Right ventricle myocardium superior (tissue), 1 donor: ENCODE measurements at regions not wholly inside any gene's neighbourhood (a gene's known extent, or its start where the extent isn't known, plus 50 kb on each side); places are given as distances from the start of the nearest gene placed in this dataset.

ENCODE experiments used
- ATAC-seq: fragments of 200-7000 bp; cut with Tn5 transposase; one replicate; pipeline ENCODE4 v1.9.1; 2020; ENCODE audit warnings: mild to moderate bottlenecking; ENCODE audit not compliant: poor library complexity
- DNase-seq: peaks from one replicate; pipeline ENCODE4 v3.0.0-alpha.2; 2020
- intact Hi-C: fragments of 100-400 bp; cut with DNase I; formaldehyde crosslinking; loops from one replicate; pipeline ENCODE4 v1.11.2; 2022
- donor health status: DM: no; HTN: yes; CAD: no; lungs with severe emphysema.

DNA sequence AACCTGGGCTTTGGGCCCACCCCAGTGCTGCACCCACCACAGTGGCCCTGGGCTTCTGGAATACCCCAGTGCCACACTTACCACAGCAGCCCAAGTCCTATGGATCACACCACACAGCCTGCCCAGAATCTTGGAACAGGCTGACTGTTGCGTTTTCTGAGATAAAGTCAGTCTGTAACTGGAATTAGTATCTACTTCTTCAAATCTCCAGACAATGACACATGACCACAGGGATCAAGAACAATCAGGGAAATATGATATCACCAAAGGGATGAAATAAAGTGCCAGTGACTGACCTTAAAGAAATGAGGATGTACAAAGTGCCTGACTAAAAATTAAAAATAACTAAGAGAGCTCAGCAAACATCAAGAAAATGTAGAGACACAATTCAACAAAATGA is 239.7 kb upstream of the PLD5 start:
- DNase-seq, result no peak
- no peak for ATAC-seq
- intact Hi-C loops, result no loop called here

DNA sequence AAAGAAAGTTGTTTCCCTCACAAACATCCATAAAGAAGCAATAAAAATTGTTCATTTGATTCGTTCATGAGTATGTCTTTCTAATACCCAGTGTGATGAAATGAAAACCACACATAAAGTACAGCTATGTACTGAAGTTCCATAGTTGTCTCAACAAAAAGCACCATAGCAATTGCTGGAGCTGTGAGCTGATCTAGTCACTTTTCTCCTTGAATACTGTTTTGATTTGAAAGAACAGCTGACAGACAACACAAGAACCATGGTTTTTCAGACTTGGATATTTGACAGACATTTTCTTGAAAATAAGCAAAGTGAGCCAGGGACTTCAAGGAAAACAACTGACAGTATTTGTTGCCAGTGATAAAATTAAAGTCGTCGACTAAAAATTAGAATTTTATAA is 237.1 kb upstream of the PLD5 start:
- intact Hi-C loops, result no loop called here
- no peak for ATAC-seq
- DNase-seq, result no peak

DNA sequence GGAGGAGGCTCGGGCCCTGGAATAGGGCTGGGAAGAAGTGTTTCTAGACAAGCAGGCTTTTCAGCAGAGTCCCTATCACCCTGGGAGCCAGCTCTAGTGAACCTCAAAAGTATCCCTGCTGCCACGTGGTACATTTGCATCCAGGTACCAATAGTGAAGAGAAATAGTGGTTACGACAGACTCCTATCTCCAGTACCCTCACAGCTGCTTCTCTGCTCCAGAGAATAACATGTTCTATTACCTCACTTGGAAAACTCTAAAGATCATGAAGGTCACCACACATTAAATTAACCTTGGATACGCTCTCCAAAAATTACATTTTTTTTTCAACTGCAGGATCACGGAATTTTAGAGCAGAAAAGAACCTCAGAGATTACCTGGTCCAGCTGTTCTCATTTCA is 230.4 kb upstream of the PLD5 start:
- intact Hi-C loops, result no loop called here
- ATAC-seq, result no peak
- no peak for DNase-seq

DNA sequence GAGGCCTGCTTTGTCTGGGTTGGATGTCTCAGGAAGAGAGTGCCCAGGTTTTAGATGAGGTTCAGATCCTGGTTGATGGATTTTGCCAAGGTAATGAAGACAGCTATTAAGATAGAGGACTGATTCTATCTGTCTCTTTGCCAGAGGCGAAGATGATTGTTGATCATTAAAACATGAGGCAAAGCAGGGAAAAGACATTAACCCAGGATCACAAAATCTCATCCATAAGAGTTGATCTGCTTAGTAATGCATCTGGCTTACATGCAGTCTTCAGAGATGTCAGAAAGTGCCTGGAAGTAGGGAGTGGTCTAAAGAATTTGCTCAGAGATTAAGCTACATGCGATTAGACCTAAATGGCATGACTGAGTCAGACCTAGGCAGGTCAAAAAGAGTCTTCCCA is 229.6 kb upstream of the PLD5 start:
- intact Hi-C loops, result no loop called here
- no peak for ATAC-seq
- DNase-seq, result no peak

DNA sequence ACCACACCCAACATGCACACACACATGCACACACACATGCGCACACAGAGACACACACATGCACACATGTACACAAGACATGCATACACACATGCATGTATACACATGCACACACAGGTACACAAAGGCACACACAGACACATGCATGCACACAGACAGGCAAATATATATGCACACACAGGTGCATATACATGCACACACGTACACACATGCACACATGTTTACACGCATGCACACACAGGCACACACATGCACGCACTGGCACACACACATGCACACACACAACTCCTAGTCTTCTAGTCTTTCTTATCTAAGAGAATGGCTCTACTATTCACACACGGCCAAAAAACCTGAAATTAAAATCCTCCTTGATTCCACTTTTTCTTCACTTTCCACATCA is 222.7 kb upstream of the PLD5 start:
- intact Hi-C loops, result no loop called here
- no peak for ATAC-seq
- DNase-seq, result no peak

DNA sequence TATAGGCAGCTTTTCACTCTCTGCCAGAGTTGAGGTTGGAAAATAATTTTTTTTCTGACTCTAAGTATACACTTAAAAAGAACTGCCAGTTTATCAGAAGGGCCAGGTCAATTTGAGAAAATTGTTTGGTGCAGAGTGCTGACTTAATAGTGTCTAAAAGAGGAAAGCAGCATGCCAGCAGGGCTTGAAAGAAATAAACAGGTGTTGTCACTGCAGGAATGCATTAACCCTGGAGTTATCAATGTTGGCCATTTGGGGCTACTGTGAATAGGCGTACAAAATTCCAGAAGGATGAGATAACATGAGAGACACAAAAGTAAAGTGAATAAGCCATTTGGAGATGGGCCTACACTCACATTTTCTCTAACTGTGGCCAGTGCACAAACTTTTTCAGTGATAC is 220.6 kb upstream of the PLD5 start:
- DNase-seq, result no peak
- intact Hi-C loops, result no loop called here
- no peak for ATAC-seq

DNA sequence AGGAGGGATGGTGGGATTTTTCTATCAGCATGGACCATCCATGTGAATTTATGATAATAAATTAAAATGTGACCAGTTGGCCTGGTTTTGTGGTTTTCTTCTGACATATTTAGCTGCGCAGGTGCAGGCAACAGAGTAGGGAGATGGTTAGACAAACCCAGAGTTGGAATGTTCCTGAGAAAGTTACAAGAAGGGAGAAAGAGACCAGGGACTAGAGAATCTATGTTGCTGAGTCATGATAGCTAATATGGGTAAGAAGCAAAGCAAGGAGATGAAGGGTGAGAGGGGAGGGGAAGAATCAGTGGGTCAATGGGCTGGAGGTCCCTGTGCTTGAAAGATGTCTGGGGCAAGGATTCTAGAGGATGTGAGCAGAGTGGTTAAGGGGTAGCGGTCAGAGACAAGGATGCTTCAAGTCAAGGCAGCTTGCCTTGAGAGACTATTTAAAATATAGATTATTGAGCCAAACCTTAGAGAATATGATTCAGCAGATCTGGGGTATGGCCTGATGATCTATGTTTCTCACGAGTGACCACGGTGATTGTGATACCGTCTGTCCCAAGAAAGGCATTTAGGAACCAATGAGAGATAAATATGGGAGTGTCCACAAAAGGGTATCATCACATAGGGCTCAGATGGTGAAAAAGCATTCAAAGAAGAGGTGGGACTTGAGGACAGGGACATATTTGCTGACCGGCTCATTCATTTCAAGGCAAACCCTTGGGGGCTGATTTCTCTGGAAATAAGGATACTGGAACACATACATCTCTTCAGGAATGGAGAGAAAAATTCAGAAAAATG is 219.7 kb upstream of the PLD5 start:
- ATAC-seq (no peak), DNase-seq (no peak)
- intact Hi-C loops, result no loop called here

DNA sequence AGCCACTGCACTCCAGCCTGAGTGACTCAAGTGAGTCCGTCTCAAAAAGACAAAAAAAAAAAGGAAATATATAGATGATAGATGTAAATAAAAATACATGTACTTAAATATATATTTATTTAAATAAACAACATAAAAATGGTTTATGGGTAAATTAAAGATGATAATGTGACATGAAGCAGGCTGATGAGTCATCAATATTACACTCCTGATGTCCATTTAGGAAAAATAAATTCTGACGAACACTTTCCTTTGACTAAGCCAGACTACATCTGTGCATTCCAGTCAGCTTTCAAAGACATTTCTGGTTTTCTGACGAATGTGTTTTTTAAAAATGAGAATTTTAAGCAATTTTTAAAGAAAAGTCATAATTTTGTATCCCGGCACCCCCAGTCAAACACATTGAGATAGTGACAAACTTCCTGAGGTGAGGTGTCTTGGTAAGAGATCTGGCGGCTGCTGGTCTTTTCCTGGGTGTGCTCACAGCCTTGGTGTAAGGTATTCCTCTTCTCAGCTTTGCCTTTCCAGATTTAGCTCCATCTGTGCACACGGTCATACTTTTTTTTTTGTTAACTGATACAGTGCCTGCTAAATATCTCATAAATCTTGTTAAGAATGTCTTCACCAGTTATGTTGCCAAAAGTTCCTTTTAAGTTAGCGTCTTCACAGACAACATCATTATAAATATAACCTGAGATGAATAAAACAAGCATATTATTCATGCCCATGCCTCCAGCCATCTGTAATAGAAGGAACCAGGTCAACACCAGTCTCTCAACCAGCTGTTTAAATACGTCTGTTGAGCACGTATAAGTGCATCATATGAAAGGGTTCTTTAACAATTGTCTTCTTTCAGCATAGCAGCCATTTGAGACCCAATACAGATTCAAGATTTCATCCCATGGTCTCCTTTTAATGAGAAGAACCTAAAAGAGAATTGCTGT is 214.5 kb upstream of the PLD5 start:
- DNase-seq (no peak), ATAC-seq (no peak)
- intact Hi-C loops, result no loop called here

DNA sequence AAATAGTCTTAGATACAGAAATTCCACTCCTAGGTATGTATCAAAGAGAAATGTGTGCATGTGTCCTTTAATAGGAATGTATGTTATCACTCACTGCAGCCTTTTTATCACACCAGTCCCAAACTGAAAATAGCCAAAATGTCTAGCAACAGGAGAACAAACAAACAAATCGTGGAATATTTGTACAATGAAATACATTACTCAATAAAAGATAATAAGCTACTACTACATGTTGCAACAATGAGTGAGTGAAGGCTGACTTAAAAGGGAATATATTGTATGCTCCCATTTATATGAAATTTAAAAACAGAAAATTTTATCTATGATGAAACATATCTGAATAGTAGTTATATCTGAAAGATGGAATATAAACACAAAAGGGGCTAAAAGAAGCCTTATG is 212.1 kb upstream of the PLD5 start:
- intact Hi-C loops, result no loop called here
- ATAC-seq, result no peak
- DNase-seq, result no peak

DNA sequence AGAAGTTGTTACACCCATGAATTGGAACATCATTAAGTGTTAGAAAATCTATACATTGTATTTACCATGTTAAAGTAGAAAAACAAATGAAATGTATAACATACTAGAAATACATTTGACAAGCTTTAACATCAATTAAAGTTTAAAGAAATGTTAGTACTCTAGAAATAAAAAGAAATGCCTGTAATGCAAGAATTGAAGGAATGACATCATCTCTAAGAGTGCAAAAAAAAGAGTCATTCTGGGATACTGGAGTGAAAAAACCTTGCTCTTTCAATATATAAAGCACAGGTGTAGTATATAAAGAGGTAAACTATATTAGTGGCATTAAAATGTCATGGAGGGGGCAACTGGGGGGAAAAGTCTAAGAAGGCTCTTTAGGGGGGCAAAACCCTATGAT is 210.8 kb upstream of the PLD5 start:
- no peak for DNase-seq
- no peak for ATAC-seq
- intact Hi-C loops, result no loop called here

DNA sequence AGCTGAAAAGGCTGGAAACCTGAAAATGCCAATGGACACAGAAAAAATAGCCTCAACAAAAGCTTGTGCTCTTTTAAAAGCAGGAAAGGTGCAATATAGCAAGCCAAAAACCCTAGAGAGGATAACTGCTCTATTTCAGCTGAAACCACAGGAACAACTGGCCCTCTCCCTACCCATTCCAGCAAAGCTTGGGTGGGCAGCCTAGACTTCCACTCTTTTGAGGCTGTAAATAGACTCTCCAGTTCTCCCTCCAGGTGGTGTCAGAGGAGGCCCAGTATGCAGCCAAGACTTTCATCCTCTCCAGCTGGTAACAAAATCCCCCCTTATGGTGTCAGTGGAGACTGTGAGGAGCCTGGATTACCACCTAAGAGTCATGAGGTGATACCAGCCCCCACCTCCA is 206.9 kb upstream of the PLD5 start:
- ATAC-seq (no peak), DNase-seq (no peak)
- intact Hi-C loops, result no loop called here

DNA sequence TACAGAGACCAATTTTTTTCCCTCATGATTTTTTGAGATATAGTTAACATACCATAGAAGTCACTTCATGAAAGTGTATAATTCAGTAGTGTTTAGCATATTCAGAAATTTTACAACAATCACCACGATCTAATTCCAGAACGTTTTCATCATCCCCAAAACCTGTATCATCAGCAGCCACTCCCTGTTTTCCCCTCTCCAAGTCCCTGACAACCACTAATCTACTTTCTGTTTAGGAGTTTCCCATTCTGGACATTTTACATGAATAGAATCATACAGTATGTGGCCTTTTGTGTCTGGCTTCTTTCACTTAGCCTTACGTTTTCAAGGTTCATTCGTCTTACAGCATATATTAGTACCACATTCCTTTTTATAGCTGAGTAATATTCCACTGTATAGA is 204.2 kb upstream of the PLD5 start:
- ATAC-seq, result no peak
- intact Hi-C loops, result no loop called here
- no peak for DNase-seq

DNA sequence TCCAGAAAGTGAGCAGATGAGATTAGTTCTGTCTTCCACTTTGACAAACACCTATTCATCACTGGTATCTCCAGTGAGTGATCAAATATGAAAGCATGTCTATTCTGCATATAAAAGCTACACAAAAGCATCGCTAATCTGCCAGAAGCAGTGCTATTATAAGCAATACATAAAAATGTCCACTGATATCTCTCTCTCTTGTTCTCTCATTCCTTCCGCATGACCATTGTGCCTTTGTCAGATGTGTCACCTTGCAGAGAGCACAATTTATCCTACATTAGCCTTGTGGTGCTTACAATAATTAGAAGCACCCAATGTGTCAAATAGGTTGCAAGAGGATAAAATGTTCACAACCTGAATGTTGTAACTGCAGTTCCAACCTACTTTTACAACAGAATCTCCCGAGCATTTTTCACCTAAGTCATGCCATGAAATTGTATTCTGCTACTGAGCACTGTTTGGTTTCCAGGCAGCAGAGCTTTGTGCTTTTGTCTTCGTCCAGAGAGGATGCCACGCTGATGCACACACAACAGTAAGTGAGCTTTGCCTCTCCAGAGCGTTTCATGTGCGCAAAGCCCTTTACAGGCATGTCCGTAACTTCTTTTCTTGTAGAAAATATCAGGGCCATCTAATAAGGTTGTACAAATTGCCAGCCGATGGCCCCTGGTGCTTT is 198.7 kb upstream of the PLD5 start:
- ATAC-seq (peak; percentile 85), DNase-seq (no peak)
- intact Hi-C loops, result no loop called here

DNA sequence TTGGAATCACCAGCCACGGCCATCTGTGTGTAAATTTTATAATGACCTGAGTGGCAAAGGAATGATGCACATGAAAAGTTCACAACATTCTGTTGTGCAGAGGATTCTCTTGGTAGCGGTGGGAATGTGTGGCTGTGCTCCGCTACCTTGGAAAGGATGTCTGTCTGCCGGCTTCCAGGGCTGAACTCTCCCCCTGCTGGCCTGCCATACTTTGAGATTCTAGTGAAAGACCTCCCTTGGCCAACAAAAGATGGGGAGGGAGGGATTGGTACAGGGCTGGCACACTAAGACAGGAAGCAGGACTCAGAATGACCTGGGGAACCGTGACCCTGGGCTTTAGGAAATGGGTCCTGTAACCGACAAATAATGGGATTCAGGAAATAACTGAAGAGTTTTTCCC is 194.5 kb upstream of the PLD5 start:
- intact Hi-C loops, result no loop called here
- ATAC-seq (no peak), DNase-seq (no peak)

DNA sequence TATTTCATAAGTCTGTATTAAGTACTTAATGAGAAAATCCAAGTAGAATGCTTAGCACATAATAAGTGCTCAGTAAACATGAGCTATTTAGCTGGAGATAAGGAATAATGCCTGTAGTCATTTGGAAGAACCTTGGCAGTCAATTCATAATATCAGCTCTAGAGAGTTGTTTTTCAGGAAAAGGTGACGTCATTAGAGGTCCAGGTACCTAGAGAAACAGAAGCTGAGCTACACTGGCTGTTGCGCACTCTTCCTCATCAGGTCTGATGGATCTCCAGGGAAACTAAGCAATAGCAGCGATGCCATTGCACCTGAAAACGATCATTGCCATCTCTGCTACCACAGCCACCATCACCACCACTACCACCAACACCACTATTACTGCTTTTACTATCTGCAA is 187.8 kb upstream of the PLD5 start:
- intact Hi-C loops, result no loop called here
- DNase-seq, result no peak
- ATAC-seq, result no peak

DNA sequence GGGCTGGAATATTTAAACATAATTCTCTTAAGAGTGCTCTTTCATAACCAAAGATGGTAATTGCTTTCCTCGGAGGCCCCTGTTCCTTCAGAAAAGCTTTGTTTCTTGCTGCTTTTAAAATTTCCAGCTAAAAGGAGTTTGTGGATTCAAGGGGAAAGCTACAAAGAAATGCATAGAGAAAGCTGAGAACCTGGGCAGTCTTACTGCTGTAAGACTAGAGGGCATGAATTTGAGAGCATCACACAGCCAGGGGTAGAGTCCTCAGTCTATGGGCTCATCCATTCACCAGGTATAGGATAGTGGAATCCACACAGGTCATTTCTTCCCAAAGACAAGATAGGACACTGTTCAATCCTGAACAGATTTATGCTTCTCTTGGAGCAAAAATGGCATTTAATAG is 186.3 kb upstream of the PLD5 start:
- intact Hi-C loops, result no loop called here
- no peak for ATAC-seq
- DNase-seq, result no peak

DNA sequence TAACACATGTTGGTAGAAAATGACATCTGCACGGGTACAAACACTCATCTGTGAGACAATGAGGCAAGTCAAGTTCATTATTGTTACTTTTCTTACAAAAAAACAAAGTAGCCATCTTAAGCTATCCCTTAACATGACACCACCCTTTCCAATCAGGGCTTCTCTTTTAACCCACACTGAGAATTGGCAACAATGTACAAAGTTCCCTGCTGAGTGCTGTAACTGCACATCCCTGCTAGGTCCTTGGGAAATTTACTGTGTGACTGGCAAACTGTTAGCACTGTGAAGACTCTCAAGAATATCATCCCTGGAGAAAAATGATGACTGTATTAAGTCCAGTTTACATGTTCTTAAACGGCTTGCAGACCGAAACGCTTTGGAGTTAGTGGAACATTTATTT is 185.8 kb upstream of the PLD5 start:
- DNase-seq (no peak), ATAC-seq (no peak)
- intact Hi-C loops, result no loop called here

DNA sequence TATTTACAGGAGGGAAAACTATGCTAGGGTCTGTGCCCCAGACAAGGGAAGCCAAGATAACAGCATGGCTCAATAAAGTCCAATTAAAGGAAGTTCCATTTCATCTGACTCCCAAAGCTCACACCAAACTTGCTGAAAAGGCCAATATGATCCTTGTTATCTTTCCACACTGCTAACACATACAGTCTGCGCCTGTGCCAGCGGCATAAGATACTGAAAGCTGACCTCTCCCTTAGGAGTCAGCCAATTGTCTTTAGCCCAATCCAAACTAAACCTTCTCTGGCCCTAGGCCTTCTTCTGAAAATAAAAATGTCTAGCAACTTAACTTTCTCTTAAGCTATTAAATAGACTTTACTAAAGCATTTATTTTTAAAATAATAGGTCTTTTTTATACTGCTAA is 179.0 kb upstream of the PLD5 start:
- DNase-seq (no peak), ATAC-seq (peak; percentile 25)
- intact Hi-C loops, result no loop called here

DNA sequence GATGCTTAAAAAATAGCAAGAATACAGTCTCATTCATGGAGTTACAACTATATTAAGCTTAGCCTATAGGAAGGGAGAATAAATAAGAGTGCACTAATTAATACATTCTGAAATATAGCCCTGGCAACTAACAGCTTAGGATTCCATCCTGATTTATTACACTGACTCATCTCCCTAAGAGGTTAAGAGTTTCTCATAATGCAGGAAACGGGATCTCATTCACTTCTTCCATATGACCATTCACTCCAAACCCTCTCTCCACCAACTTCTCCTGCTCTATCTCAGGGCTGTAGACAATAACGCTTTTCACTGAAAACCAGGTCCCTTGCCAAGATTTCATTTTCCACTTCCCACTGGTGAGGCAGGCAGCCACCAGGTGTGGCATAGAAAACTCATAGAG is 168.5 kb upstream of the PLD5 start:
- no peak for DNase-seq
- intact Hi-C loops, result no loop called here
- ATAC-seq, result no peak

DNA sequence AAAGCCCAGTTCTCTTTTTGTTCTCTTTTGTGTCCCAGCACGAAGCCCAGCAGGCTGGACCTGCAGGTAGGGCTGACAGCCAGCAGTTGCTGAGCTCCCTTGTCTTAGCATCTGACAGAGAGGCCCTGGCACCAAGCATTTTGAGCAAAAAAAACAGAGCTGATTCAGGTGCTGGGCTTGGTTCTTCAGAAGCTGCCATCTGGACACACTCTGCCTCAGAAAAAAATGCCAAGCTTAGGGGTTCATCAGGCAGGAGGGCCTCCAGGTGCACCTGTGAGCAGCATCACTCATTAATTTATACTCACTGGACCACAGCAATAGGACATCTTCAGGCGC is 167.1 kb upstream of the PLD5 start:
- no peak for ATAC-seq
- intact Hi-C loops, result no loop called here
- no peak for DNase-seq
